OCI-LY7 (cell line): ENCODE measurements at regions not wholly inside any gene's neighbourhood (a gene's known extent, or its start where the extent isn't known, plus 50 kb on each side); places are given as distances from the start of the nearest gene placed in this dataset.

Experiments used
- BruUV-seq: library from RNA; stranded (reverse); fragments of 400-500 nt; replicated peaks from 2 replicates; lab custom pipeline; 2021; lab: Mats Ljungman, UMichigan
- CTCF ChIA-PET: fragments of 300-600 bp; sonication (Branson Sonifier 250); formaldehyde crosslinking; loops from one replicate; lab custom pipeline; 2022; ENCODE audit warnings: antibody characterized with exemption; ENCODE audit not compliant: unreplicated experiment; lab: Charles Lee
- POLR2A ChIA-PET: fragments of 300-600 bp; sonication (Branson Sonifier 250); formaldehyde crosslinking; loops from one replicate; lab custom pipeline; 2022; ENCODE audit warnings: antibody characterized with exemption; lab: Charles Lee
- DNase-seq: peaks from one replicate; pipeline ENCODE4 v3.0.0-alpha.2; 2015; ENCODE audit warnings: low spot score
- H2AFZ ChIP-seq: fragments of 200-600 bp; sonication (generic), shearing (Covaris generic); 2 replicates; pipeline ENCODE4 v1.6.1; 2014; ENCODE audit warnings: mild to moderate bottlenecking, antibody characterized with exemption, low read length, moderate library complexity
- H3K27ac ChIP-seq: fragments of 200-600 bp; sonication (generic); 2 replicates; pipeline ENCODE4 v1.5.1; 2014; ENCODE audit warnings: mixed run types, low read depth, mild to moderate bottlenecking, moderate library complexity, low read length, inconsistent platforms; ENCODE audit not compliant: poor library complexity, severe bottlenecking
- H3K36me3 ChIP-seq: fragments of 200-600 bp; sonication (generic); 2 replicates; pipeline ENCODE4 v1.6.1; 2014; ENCODE audit warnings: mild to moderate bottlenecking, antibody characterized with exemption, low read length, moderate library complexity, mixed read lengths; ENCODE audit not compliant: insufficient read depth
- H3K4me1 ChIP-seq: fragments of 200-600 bp; sonication (generic); 2 replicates; pipeline ENCODE4 v1.5.1; 2014; ENCODE audit warnings: mild to moderate bottlenecking, low read length; ENCODE audit not compliant: insufficient read depth, poor library complexity, severe bottlenecking
- H3K4me2 ChIP-seq: fragments of 200-600 bp; sonication (generic); 2 replicates; pipeline ENCODE4 v1.6.1; 2014; ENCODE audit warnings: mild to moderate bottlenecking, low read length
- H3K4me3 ChIP-seq: fragments of 200-600 bp; sonication (generic); 2 replicates; pipeline ENCODE4 v1.5.1; 2014; ENCODE audit warnings: mild to moderate bottlenecking, low read depth, low read length; ENCODE audit not compliant: poor library complexity, severe bottlenecking
- H3K79me2 ChIP-seq: fragments of 200-600 bp; sonication (generic); 2 replicates; pipeline ENCODE4 v1.6.1; 2016; ENCODE audit warnings: low read depth, mild to moderate bottlenecking, low read length, moderate library complexity, mixed read lengths; ENCODE audit not compliant: insufficient read depth
- H3K9me2 ChIP-seq: fragments of 200-600 bp; sonication (generic); 2 replicates; pipeline ENCODE4 v1.6.1; 2016; ENCODE audit warnings: mild to moderate bottlenecking, low read length, mixed read lengths; ENCODE audit not compliant: insufficient read depth
- H3K9me3 ChIP-seq: fragments of 200-600 bp; sonication (generic); 2 replicates; pipeline ENCODE4 v1.6.1; 2014; ENCODE audit warnings: mild to moderate bottlenecking, mixed run types, low read length, mixed read lengths
- H4K20me1 ChIP-seq: fragments of 200-600 bp; sonication (generic); 2 replicates; pipeline ENCODE4 v1.6.1; 2014; ENCODE audit warnings: mild to moderate bottlenecking, antibody characterized with exemption, low read length, moderate library complexity, mixed read lengths; ENCODE audit not compliant: insufficient read depth
- CTCF ChIP-seq: fragments of 200-600 bp; sonication (generic); conservative IDR thresholded peaks from 2 replicates; pipeline ENCODE4 v1.5.1; 2014; ENCODE audit warnings: mild to moderate bottlenecking, antibody characterized with exemption, low read length, moderate library complexity, mixed read lengths
- EZH2phosphoT487 ChIP-seq: fragments of 200-600 bp; sonication (generic); IDR thresholded peaks from 2 replicates; pipeline ENCODE4 v1.6.1; 2018; ENCODE audit warnings: low read depth, borderline replicate concordance, mild to moderate bottlenecking, mixed run types, antibody characterized with exemption, low read length, moderate library complexity, mixed read lengths
- intact Hi-C: fragments of 100-400 bp; cut with micrococcal nuclease; formaldehyde crosslinking; loops from one replicate; pipeline ENCODE4 v1.10.0; 2022; ENCODE audit not compliant: unreplicated experiment

GRCh38 chr11:109077291-109077920, 344.6 kb upstream of the C11orf87 start:
- H3K36me3 ChIP-seq, result no peaks in the 10 kb centered on the region
- BruUV-seq, result no TSS peak
- H4K20me1 ChIP-seq, result no peaks in the 10 kb centered on the region
- no peaks in the 10 kb centered on the region for H3K9me3 ChIP-seq
- no peak overlapping the region for H2AFZ ChIP-seq
- no peaks in the 10 kb centered on the region for H3K9me2 ChIP-seq
- no peaks in the 10 kb centered on the region for H3K4me1 ChIP-seq
- no peak overlapping the region for H3K4me2 ChIP-seq
- CTCF ChIA-PET, result no interaction called here
- intact Hi-C loops, result no loop called here
- H3K4me3 ChIP-seq, result no peak overlapping the region
- TF ChIP-seq CTCF (no peak), EZH2phosphoT487 (no peak)
- H3K27ac ChIP-seq, result no peak overlapping the region
- no peaks in the 10 kb centered on the region for H3K79me2 ChIP-seq
- no peak for DNase-seq
- POLR2A ChIA-PET, result interaction anchor here (0.6 to 0.9 kb wide), 2 partner anchors 30 to 866 kb away, joined by 3 to 5 read pairs; no protein-coding TSS in a partner anchor

- H2AFZ ChIP-seq, result no peak overlapping the region
- no peak overlapping the region for H3K4me3 ChIP-seq
- BruUV-seq, result no TSS peak
- H3K4me1 ChIP-seq, result no peaks in the 10 kb centered on the region
- ChIA-PET CTCF (no interaction called here), POLR2A (no interaction called here)
- no peaks in the 10 kb centered on the region for H3K79me2 ChIP-seq
- intact Hi-C loops, result no loop called here
- TF ChIP-seq CTCF (no peak), EZH2phosphoT487 (no peak)
- no peaks in the 10 kb centered on the region for H4K20me1 ChIP-seq
- H3K4me2 ChIP-seq, result no peak overlapping the region
- H3K9me2 ChIP-seq, result no peaks in the 10 kb centered on the region
- no peak overlapping the region for H3K27ac ChIP-seq
- H3K9me3 ChIP-seq, result no peaks in the 10 kb centered on the region
- no peak for DNase-seq
- no peaks in the 10 kb centered on the region for H3K36me3 ChIP-seq
Measured at GRCh38 chr11:109085708-109086373, 336.1 kb upstream of the C11orf87 start.

- BruUV-seq, result no TSS peak
- ChIA-PET POLR2A (interaction anchor here (0.7 kb wide), 1 partner anchor 10 kb away, joined by 6 read pairs; no protein-coding TSS in a partner anchor), CTCF (no interaction called here)
- Histone ChIP-seq H3K4me3 (no peak overlapping the region), H3K36me3 (no peaks in the 10 kb centered on the region), H3K9me3 (no peaks in the 10 kb centered on the region), H3K9me2 (no peaks in the 10 kb centered on the region), H3K27ac (no peak overlapping the region), H3K79me2 (no peaks in the 10 kb centered on the region), H2AFZ (no peak overlapping the region), H3K4me2 (no peak overlapping the region), H3K4me1 (no peaks in the 10 kb centered on the region), H4K20me1 (no peaks in the 10 kb centered on the region)
- no peak for DNase-seq
- intact Hi-C loops, result no loop called here
- no peak for TF ChIP-seq EZH2phosphoT487
- TF ChIP-seq CTCF, result no peak
Measured at GRCh38 chr11:109086931-109087330, 335.1 kb upstream of the C11orf87 start.
